CD4-positive, alpha-beta T cell treated with Interleukin-10 for 1 hour (primary cell): ENCODE measurements at regions not wholly inside any gene's neighbourhood (a gene's known extent, or its start where the extent isn't known, plus 50 kb on each side); places are given as distances from the start of the nearest gene placed in this dataset.
"Not testable (repeated sequence)": the region's sequence is repeated elsewhere in the genome, so short reads cannot be mapped to it uniquely, and the experiment has no call there.

Source experiments
- DNase-seq: peaks from one replicate; pipeline ENCODE4 v3.0.0-alpha.2; 2020

- no peak for DNase-seq
These were observed 95.1 kb downstream of the RPAP3 start for GRCh38 chr12:47610686-47611252.

- DNase-seq, result no peak
These were observed 96.0 kb downstream of the RPAP3 start for GRCh38 chr12:47609806-47610205.

- not testable (repeated sequence) for DNase-seq
These were observed 97.2 kb downstream of the RPAP3 start for GRCh38 chr12:47608671-47609070.

DNA sequence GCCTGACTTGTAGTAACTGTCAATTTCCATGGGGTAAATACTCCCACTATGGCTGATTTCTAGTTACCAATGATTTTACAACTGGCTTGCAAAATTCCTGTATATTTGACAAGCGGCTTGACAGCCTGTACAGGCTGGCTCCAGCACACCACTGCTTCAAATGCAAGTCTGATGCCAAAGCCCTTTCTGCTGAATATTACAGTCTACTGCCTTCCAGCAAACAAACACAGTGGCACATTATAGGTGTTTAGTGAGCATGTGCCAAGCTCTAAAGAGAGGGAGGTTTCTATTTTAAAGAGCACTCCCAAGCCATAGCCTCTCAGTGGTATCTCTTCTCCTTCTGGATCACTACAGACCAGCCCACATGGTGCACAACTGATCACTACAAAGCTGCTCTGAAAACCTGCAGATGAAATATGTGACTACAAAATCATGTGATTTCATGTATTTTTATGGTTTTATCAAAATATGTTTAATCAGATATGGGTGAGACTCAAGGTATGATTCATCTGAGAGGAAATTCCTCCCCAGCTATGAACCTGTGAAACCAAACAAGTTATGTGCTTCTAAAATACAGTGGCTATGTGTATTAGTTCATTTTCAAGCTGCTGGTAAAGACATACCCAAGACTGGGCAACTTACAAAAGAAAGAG is 101.5 kb downstream of the RPAP3 start:
- DNase-seq, result no peak

GRCh38 chr12:47602949-47603558 is 102.8 kb downstream of the RPAP3 start:
- no peak for DNase-seq

DNA sequence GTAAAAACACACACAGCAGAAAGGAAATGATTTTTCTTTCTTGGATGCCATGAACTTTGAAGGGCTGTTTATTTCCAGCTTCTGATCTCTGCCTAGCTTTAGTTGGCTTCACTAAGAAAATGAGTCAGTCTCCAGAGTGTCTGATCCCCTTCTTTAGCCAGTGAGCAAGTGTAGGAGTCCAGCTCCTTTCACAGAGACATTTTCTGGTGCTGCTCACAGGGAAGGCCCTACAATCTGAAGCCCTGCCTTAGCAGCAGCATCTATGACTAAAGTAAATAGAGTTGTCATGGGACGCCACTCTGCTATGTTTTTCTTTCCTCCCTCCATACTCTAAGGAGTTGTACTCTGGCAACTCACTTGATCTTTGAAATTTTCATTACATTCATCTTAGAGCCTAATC is 103.5 kb downstream of the RPAP3 start:
- no peak for DNase-seq

GRCh38 chr12:47601071-47601470 is 104.8 kb downstream of the RPAP3 start:
- no peak for DNase-seq

- no peak for DNase-seq
These were observed 114.0 kb downstream of the RPAP3 start for GRCh38 chr12:47591795-47592194.

GRCh38 chr12:47591361-47591791 is 114.5 kb downstream of the RPAP3 start:
- no peak for DNase-seq

DNA sequence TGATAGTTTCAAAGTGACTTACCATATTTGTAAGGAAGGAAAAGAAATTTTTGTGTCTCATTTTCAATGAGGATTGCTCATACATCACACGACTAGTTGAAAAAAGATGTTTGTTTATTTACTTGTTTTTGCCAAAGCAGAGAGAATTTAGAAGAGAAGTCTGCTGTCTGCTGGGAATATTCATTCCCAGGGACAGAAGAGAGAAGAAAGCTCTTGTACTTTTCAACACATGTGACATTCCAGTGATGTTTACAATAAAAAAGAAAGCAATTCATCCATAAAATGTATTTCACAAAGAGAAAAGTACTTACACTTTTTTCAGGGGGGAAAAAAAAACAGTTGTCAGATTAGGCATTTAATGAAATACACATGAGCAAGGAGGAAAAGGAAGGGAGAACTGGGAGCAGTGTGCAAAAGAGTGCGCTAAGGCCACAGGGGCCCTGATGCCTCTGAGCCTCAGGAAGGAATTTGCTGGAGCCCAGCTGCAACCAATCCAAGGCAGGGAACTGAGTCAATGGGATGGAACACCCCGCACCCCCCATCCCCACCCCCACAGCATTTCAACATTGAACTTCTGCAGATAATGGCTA is 115.0 kb downstream of the RPAP3 start:
- no peak for DNase-seq

- no peak for DNase-seq
These were observed 118.7 kb downstream of the RPAP3 start for GRCh38 chr12:47586952-47587669.

DNA sequence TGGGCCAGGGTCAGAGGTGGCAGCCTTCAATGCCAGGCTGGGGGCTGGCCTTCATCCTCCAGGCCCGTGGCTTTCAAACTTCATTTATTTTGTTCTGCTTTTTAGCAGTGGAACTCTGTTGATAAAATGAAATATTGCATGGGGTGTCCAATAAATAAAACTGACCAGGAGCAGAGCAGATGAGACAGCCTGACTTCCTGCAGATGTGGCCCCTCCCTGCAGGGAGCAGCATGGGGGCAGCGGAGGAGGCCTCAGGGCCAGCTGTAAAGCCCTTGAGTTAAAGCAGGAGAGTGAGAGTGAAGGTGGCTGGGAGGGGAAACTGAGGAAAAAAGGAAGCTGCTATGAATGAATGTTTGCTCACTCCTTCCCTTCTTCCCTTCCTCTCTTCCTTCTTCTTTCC is 120.3 kb downstream of the RPAP3 start:
- no peak for DNase-seq

DNA sequence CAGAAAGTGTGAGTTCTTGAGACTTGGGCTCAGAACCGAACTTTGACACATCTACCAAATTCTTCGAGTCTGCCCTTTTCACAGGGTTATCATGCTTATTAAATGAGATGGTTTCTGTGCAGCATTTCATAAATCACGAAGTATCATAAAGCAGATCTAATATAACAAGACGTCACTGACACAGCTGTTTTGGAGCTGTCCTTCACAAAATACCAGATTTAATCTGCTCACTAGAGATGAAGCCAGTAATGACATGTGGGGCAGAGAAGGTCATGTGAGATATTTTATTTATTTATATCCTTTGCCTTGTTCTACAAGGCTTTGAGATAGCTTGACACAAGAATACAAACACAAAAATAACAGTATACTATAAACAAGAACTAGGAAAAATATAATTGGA is 127.0 kb downstream of the RPAP3 start:
- no peak for DNase-seq

DNA sequence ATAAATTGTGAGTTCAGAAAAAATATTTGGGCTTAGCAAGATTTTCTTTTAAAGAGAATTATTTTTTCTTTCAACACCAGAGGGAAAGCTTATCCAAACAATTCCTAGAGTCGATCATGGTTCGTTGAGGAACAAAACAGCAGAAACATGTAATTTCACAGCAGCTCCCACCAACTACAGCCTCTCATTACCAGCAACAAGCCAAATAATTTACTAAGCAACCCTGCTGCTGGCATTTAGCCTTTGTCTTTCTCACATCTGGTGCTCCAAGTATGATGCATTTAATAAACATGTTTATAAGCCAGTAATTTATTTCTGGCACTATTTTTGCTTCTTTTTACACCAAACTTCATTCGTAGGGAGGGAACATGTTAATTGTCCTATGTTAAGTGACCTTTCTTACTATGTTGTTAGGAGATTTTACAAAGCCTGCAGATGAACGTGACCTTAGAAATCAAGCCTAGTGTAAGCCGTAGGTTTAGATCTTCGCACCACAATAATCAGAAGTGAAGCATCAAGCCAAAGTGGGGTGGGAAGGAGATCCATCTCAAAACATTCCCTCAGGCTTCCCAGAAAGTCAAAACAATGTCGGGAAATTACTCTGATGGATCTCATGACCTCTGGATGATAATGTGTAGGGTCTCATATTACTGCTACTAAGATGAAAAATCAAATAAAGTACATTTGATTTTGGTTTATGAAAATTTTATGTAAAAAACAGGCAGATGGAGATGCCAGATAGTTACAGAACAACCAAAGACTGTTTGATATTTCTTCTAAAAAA is 128.4 kb downstream of the RPAP3 start:
- no peak for DNase-seq

GRCh38 chr12:47576289-47576945 is 129.4 kb downstream of the RPAP3 start:
- DNase-seq, result no peak

DNA sequence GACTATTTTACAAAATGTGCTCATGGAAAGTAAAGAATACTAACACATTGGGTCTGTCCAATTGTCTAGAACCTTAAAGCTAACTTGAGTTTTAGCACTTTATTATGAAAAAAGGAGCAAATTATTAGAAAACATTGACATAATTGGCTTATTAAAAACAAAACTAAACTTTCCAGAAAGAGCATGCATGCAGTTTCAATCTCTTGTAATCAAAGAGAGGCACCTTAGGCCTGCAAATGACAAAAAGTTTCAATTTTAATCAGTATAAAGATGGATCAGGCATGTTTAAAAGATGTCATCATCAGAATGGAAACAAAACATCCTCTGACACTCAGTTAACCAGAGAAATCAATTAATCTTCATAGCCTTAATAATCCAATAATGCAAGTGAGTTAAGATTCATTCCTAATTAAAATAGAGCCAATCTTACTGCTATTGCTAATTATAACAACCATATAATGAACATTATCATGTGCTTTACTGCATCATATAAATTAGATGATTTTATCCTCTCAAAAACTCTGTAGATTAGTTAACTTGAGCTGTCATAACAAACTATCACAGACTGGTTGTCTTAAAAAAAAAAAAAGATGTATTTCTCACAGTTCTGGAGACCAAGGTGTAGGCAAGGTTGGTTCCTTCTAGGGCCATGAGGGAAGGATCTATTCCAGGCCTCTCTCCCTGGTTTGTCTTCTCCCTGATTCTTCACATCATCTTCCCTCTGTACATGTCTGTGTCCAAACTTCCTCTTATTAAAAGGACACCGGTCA is 131.4 kb downstream of the RPAP3 start:
- no peak for DNase-seq

DNA sequence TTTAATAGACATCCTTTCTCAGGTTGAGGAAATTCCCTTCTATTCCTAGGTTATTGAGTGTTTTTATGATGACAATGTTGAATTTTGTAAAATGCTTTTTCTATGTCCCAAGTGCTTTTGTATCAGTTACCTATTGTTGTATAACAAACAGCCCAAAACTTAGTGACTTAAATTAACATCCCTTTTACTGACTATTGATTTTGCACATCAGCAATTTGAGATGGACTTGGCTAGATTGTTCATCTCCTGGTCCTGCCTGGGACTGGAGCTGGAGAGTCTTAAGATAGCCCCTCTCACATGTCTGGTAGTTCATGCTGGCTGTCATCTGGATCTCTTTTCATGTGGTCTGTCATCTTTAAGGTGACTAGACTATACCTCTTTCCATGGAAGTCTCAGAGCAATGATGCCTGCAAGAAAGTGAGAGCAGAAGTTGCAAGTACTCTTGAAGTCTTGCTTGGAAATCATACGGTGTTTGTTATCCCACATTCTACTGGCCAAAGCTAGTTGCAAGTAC is 132.6 kb downstream of the RPAP3 start:
- DNase-seq, result no peak

- DNase-seq, result no peak
These were observed 135.7 kb downstream of the RPAP3 start for GRCh38 chr12:47570151-47570550.

DNA sequence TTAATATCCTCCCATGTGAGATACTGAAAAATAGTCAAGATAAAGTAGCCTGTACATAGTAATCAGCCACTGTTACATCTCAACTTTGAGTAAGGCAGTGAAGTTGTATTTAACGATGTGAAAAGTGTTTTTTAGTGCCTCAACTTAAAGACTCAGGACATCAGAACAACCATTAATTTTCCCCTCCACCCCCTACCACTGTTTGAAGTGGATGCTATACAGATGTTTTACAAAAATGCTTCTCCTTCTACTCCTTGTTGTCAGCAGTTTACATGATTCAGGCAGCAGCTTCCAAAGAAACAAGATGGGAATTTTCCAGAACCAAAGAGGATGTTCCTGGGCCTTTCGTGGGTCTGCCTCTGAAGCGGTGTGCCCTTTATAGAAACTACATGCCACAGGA is 143.6 kb downstream of the RPAP3 start:
- DNase-seq, result no peak

GRCh38 chr12:47561746-47562145 is 144.1 kb downstream of the RPAP3 start:
- no peak for DNase-seq

DNA sequence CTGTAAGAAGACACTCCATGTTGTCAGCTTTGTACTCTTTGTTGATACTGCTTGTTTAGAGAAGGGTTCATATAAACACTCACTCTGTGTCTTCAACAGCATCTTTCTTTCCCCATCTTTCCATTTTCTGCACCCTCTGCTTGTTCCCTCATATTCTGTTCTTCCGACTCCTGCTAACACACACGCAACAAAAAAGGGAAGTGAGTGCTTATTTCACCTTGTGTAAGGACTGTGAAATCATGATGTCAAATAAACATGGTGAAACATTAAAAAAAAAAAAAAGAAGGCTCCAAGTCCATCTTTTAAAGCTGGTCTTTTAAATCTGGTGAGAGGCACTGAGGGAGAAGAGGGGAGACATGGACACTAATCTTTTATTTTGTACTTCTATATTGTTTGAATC is 145.4 kb downstream of the RPAP3 start:
- no peak for DNase-seq
